ENCODE measurements at regions not wholly inside any gene's neighbourhood (a gene's known extent, or its start where the extent isn't known, plus 50 kb on each side); places are given as distances from the start of the nearest gene placed in this dataset.

DNA sequence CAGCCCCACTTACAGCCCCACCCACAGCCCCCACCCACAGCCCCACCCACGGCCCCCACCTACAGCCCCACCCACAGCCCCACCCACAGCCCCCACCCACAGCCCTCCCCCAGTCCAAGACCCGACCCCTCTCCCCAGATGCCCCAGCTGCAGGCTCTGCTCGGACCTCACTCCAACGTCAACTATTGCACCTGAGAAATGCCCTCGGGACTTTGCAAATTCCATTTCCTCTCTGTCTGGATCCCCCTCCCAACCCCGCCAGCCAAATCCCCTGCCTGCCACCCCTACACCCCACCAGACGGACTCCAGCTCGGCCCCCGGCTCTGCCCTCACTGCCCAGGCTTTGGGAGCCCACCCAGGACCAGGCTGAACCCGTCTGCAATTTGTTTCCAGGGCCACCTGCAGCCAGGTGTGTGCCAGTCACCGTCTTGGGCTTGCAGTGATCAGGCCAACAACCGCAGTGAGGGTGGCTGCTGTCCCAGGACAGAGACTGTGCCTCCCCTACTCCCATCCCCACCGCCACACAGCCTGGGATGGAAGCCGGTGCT is 662.8 kb downstream of the BRD1 start:
- H3K9ac ChIP-seq (ENCODE audit: low read length): no peak overlapping the region

DNA sequence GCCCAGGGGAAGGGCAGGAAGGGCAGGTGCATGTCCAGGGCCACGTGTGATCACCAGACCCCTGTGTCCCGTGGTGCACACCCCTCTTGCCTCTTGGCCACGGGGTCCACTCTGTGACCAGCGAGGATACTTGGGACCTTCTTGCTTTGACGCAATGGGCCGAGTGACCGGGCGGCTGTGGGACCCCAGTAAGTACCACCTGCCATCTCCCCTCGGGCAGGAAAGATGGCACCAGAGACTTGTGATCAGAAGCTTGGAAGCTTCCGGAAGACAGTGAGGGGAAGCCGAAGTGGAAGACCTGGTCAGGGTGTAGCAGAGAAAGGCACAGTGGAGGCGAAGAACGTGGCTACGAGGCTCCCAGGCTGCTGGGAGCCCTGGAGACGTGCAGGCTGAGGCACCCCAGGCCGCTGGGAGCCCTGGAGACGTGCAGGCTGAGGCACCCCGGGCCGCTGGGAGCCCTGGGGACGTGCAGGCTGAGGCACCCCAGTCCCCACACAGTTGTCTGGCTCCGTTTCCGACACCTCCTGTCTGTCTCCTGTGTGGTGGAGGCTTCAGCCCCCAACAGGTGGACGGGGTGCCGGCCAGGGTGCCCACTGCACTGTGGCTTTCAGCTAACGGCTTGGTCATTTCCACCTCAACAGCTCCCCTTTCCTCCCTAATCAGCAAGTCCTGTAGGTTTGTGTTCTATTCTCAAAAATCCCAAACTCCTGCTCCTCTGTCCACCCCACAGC is 663.5 kb downstream of the BRD1 start:
- Histone ChIP-seq H3K9me2 (replicated peaks; ENCODE audit: low read length) (no peaks in the 10 kb centered on the region), H3K4me3 (ENCODE audit: low read length) (no peak overlapping the region), H3K4me1 (ENCODE audit: insufficient read depth, low read length) (no peaks in the 10 kb centered on the region), H3K9ac (ENCODE audit: low read length) (no peak overlapping the region), H2AFZ (ENCODE audit: low read length) (no peak overlapping the region), H3K36me3 (ENCODE audit: low read depth, low read length) (no peaks in the 10 kb centered on the region), H3K27ac (ENCODE audit: low read length) (no peak overlapping the region), H3K79me2 (ENCODE audit: low read length) (no peaks in the 10 kb centered on the region), H3F3A (ENCODE audit: low read length, unreplicated experiment) (no peaks in the 10 kb centered on the region), H3K27me3 (ENCODE audit: low read length) (no peaks in the 10 kb centered on the region), H3K4me2 (ENCODE audit: low read length) (no peak overlapping the region), H4K20me1 (ENCODE audit: low read length) (no peaks in the 10 kb centered on the region), H3K9me3 (ENCODE audit: low read length) (no peaks in the 10 kb centered on the region)
- BruUV-seq (replicated peaks): no TSS peak
- ATAC-seq: no peak
- intact Hi-C loops (cut with micrococcal nuclease): no loop called here
- TF ChIP-seq EZH2phosphoT487 (IDR thresholded peaks at IDR 0.05; ENCODE audit: borderline replicate concordance, low read length): no peak
- POLR2A ChIA-PET (ENCODE audit: unreplicated experiment): no interaction called here
- CTCF ChIA-PET: no interaction called here
- no peak for DNase-seq

More for the DNA sequence above, 662.8 kb downstream of the BRD1 start:
- intact Hi-C loops (cut with micrococcal nuclease): no loop called here
- no peak overlapping the region for H3K4me3 ChIP-seq (ENCODE audit: low read length)
- no peak overlapping the region for H2AFZ ChIP-seq (ENCODE audit: low read length)
- DNase-seq (no peak), ATAC-seq (no peak)
- no peaks in the 10 kb centered on the region for H3K27me3 ChIP-seq (ENCODE audit: low read length)
- TF ChIP-seq EZH2 (IDR thresholded peaks at IDR 0.05; ENCODE audit: low read length, unreplicated experiment) (no peak), EZH2phosphoT487 (IDR thresholded peaks at IDR 0.05; ENCODE audit: borderline replicate concordance, low read length) (no peak)
- ChIA-PET POLR2A (ENCODE audit: unreplicated experiment) (no interaction called here), CTCF (no interaction called here)
- no peaks in the 10 kb centered on the region for H3K9me2 ChIP-seq (replicated peaks; ENCODE audit: low read length)
- H3F3A ChIP-seq (ENCODE audit: low read length, unreplicated experiment): no peaks in the 10 kb centered on the region
- no TSS peak for BruUV-seq (replicated peaks)
- no peak overlapping the region for H3K4me2 ChIP-seq (ENCODE audit: low read length)
- no peaks in the 10 kb centered on the region for H3K79me2 ChIP-seq (ENCODE audit: low read length)
- H4K20me1 ChIP-seq (ENCODE audit: low read length): no peaks in the 10 kb centered on the region
- no peak overlapping the region for H3K27ac ChIP-seq (ENCODE audit: low read length)
- H3K4me1 ChIP-seq (ENCODE audit: insufficient read depth, low read length): no peaks in the 10 kb centered on the region
- no peaks in the 10 kb centered on the region for H3K36me3 ChIP-seq (ENCODE audit: low read depth, low read length)
- H3K9me3 ChIP-seq (ENCODE audit: low read length): no peaks in the 10 kb centered on the region

DNA sequence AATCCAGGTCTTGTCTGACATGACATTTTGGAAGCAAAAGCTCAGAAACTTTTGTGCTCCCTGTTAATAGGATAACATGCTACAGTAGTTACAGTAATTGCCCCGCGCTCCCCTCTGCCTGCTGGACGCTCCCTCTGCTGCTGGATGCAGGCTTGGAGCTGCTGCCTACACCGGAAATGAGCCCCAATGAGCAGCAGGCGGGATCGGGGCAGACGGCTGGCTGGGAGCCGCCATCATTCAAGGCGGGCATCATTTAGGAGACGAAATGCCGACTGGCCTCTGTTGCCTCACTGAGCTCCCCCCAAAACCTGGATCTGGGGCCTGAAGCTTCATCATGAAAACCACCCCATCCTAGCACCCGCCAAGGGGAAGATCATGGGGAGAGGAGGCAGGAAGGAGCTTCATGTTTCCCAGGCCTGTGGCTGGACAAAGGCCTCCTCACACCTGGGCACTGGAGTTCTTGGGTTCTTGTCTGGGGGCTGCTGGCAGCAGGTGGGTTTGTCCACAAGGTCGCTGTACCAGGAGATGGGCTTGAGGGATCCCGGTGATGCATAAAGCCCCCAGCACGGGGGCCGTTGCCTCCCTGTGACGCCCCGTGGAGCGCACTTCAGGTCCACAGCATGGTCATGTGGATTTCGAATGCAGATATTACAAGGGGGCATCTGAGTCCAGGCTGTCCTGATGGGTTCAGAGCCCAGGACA is 664.3 kb downstream of the BRD1 start:
- Histone ChIP-seq H4K20me1 (ENCODE audit: low read length) (no peaks in the 10 kb centered on the region), H3K79me2 (ENCODE audit: low read length) (no peaks in the 10 kb centered on the region), H3K27ac (ENCODE audit: low read length) (no peak overlapping the region), H3F3A (ENCODE audit: low read length, unreplicated experiment) (no peaks in the 10 kb centered on the region), H3K4me2 (ENCODE audit: low read length) (no peak overlapping the region), H2AFZ (ENCODE audit: low read length) (no peak overlapping the region), H3K27me3 (ENCODE audit: low read length) (no peaks in the 10 kb centered on the region), H3K9me2 (replicated peaks; ENCODE audit: low read length) (no peaks in the 10 kb centered on the region), H3K36me3 (ENCODE audit: low read depth, low read length) (no peaks in the 10 kb centered on the region), H3K9ac (ENCODE audit: low read length) (no peak overlapping the region), H3K9me3 (ENCODE audit: low read length) (no peaks in the 10 kb centered on the region), H3K4me3 (ENCODE audit: low read length) (no peak overlapping the region), H3K4me1 (ENCODE audit: insufficient read depth, low read length) (no peaks in the 10 kb centered on the region)
- DNase-seq (no peak), ATAC-seq (no peak)
- intact Hi-C loops (cut with micrococcal nuclease): no loop called here
- TF ChIP-seq, protein P1, sequence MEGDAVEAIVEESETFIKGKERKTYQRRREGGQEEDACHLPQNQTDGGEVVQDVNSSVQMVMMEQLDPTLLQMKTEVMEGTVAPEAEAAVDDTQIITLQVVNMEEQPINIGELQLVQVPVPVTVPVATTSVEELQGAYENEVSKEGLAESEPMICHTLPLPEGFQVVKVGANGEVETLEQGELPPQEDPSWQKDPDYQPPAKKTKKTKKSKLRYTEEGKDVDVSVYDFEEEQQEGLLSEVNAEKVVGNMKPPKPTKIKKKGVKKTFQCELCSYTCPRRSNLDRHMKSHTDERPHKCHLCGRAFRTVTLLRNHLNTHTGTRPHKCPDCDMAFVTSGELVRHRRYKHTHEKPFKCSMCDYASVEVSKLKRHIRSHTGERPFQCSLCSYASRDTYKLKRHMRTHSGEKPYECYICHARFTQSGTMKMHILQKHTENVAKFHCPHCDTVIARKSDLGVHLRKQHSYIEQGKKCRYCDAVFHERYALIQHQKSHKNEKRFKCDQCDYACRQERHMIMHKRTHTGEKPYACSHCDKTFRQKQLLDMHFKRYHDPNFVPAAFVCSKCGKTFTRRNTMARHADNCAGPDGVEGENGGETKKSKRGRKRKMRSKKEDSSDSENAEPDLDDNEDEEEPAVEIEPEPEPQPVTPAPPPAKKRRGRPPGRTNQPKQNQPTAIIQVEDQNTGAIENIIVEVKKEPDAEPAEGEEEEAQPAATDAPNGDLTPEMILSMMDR (conservative IDR thresholded peaks at IDR 0.05; ENCODE audit: low read depth, low read length): no peak
- TF ChIP-seq EZH2phosphoT487 (IDR thresholded peaks at IDR 0.05; ENCODE audit: borderline replicate concordance, low read length) (no peak), EZH2 (IDR thresholded peaks at IDR 0.05; ENCODE audit: low read length, unreplicated experiment) (no peak)
- no TSS peak for BruUV-seq (replicated peaks)
- CTCF ChIA-PET: no interaction called here
- POLR2A ChIA-PET (ENCODE audit: unreplicated experiment): no interaction called here

Measured in PC-3 (cell line).